Aorta (tissue), 5 donors: ENCODE measurements at regions not wholly inside any gene's neighbourhood (a gene's known extent, or its start where the extent isn't known, plus 50 kb on each side); places are given as distances from the start of the nearest gene placed in this dataset.

Experiments used
- ATAC-seq: fragments of 200-7000 bp; cut with Tn5 transposase; one replicate; pipeline ENCODE4 v1.9.1; 2022; ENCODE audit warnings: moderate library complexity; ENCODE audit not compliant: low FRiP score
- DNase-seq, 2 donors: peaks; one replicate each; pipeline ENCODE4 v3.0.0-alpha.2; 2020
- H3K27ac ChIP-seq, 2 donors: one replicate each; pipeline ENCODE4 v1.5.1; 2013; ENCODE audit warnings: low read length in 2 of 2, mild to moderate bottlenecking in 2 of 2, moderate library complexity in 2 of 2, control low read depth in 1 of 2, inconsistent platforms in 1 of 2, low read depth in 1 of 2
- H3K27me3 ChIP-seq, 2 donors: one replicate each; pipeline ENCODE4 v1.6.1; 2013; ENCODE audit warnings: control low read depth in 1 of 2, low read length in 1 of 2, mild to moderate bottlenecking in 1 of 2, moderate library complexity in 1 of 2; ENCODE audit not compliant: insufficient read depth in 2 of 2, control insufficient read depth in 1 of 2
- H3K36me3 ChIP-seq, 2 donors: one replicate each; pipeline ENCODE4 v1.6.1; 2013; ENCODE audit warnings: control low read depth in 1 of 2, low read length in 1 of 2, mild to moderate bottlenecking in 1 of 2; ENCODE audit not compliant: insufficient read depth in 2 of 2, control insufficient read depth in 1 of 2
- H3K4me1 ChIP-seq, 2 donors: one replicate each; pipeline ENCODE4 v1.6.1; 2013; ENCODE audit warnings: low read length in 2 of 2, control low read depth in 1 of 2, mild to moderate bottlenecking in 1 of 2, moderate library complexity in 1 of 2; ENCODE audit not compliant: insufficient read depth in 2 of 2, control insufficient read depth in 1 of 2
- H3K4me3 ChIP-seq, 2 donors: one replicate each; pipeline ENCODE4 v1.5.1; 2013; ENCODE audit warnings: low read length in 2 of 2, control low read depth in 1 of 2, mild to moderate bottlenecking in 1 of 2
- H3K9me3 ChIP-seq: one replicate; pipeline ENCODE4 v1.6.1; 2013; ENCODE audit warnings: mild to moderate bottlenecking, low read length; ENCODE audit not compliant: control insufficient read depth
- WGBS, 2 donors: extraction: QIAGEN DNeasy Blood & Tissue Kit; methylation state at CpG; one replicate each; pipeline ENCODE4 v1.1.7; 2013; 5-methylcytosine and 5-hydroxymethylcytosine counted together
- intact Hi-C, 2 donors: fragments of 100-400 bp; cut with DNase I; formaldehyde crosslinking; loops; one replicate each; pipeline versions ENCODE4 v1.14.2 to v1.15.0; 2022
- donor health status: healthy with polysubstance abuse.
- donor health status: Bipolar disorder and iron deficiency.
- donor health status: DM: no; HTN: no; CAD: no.
- donor health status: DM: no; HTN: no; CAD: no.
- donor health status: DM: yes; HTN: yes; CAD: no.

DNA sequence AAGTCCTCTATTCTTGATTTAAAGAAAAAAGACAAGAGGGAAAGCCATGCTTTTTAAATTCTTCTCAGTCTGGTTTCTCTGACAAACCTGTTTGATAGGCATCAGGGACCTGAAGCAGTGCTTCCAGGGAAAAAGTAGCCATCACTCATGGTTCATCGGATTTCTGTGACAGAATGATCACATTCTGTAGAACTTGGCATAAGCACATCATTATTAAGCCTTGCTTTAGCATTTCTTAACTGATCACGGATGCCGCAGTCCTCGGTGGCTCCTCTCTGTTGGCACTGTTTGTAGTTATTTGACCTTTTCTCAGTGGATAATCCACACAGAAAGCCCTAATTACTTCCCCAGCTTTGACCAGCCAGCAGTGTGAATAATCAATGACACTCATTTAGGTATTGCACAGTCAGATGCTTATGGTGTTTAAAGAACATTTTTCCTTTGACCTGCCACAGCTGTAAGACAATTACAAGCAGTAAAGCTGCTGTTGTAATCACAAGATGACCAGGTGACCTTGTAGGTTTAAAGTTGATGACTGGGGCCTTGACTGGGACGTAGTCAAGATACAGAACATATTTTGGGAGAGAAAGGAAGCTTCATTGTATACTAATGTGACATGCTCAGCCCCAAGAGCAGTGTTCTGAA lies 64.4 kb upstream of the SKAP2 start:
- WGBS, 2 donors = 52 to 59% methylated on average over 5 of the region's 5 CpGs
- no peaks in the 10 kb centered on the region for H3K9me3 ChIP-seq
- no peaks in the 10 kb centered on the region for H3K4me1 ChIP-seq
- no peak for ATAC-seq
- intact Hi-C loops = no loop called here
- H3K27me3 ChIP-seq = no peaks in the 10 kb centered on the region
- H3K27ac ChIP-seq = no peak overlapping the region
- H3K4me3 ChIP-seq = no peak overlapping the region
- no peak for DNase-seq
- no peaks in the 10 kb centered on the region for H3K36me3 ChIP-seq

DNA sequence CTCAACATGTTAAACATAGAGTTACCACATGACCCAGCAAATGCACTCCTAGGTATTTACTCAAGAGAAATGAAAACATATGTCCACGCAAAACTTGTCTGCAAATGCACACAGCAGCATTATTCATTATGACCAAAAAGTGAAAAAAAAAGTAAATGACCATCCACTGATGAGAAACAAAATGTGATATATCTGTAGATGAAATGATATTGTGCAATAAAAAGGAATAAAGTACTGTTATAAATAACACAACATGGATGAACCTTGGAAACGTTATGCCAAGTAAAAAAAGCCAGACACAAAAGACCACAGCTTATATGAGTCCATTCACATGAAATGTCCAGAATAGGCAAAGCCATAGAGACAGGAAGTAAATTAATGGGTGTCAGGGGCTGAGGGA lies 61.4 kb upstream of the SKAP2 start:
- WGBS, 2 donors = 26 to 34% methylated on average over 2 of the region's 2 CpGs
- Histone ChIP-seq H3K36me3 (no peaks in the 10 kb centered on the region), H3K4me3 (no peak overlapping the region), H3K27ac (no peak overlapping the region), H3K4me1 (no peaks in the 10 kb centered on the region), H3K9me3 (no peaks in the 10 kb centered on the region), H3K27me3 (no peaks in the 10 kb centered on the region)
- DNase-seq (no peak), ATAC-seq (no peak)
- intact Hi-C loops = no loop called here

DNA sequence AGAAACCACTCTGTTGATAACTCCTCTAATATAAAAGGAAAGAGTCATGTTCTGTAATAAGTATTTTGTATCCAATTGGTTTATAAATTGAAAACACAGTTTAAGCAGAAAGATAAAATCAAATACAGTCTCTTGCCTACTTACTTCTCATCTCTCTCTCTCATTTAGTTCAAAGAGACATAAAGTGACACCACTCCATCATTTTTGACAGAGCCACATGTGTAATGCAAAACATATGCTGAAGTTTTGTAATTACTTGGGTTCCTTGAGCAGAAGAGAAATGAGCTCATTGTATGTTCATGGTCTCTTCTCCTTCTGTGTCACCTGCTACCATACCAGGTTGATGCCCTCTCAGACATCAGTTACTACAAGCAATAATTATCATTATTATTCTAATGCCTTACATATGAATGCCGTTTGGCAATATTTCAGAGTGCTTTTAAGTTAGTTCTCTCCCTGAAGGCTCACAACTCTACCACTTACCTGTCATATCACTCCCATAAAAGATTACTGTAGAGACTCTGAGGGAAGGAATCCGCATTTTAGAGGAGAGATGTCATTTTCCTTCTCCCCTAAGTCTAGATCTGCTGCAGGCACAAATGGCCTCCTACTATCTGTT lies 59.9 kb upstream of the SKAP2 start:
- Histone ChIP-seq H3K27me3 (no peaks in the 10 kb centered on the region), H3K9me3 (no peaks in the 10 kb centered on the region), H3K36me3 (no peaks in the 10 kb centered on the region), H3K4me3 (no peak overlapping the region), H3K27ac (no peak overlapping the region), H3K4me1 (no peaks in the 10 kb centered on the region)
- intact Hi-C loops = no loop called here
- ATAC-seq (no peak), DNase-seq (no peak)
- 70 to 85% methylated on average over 2 of the region's 2 CpGs for WGBS, 2 donors

DNA sequence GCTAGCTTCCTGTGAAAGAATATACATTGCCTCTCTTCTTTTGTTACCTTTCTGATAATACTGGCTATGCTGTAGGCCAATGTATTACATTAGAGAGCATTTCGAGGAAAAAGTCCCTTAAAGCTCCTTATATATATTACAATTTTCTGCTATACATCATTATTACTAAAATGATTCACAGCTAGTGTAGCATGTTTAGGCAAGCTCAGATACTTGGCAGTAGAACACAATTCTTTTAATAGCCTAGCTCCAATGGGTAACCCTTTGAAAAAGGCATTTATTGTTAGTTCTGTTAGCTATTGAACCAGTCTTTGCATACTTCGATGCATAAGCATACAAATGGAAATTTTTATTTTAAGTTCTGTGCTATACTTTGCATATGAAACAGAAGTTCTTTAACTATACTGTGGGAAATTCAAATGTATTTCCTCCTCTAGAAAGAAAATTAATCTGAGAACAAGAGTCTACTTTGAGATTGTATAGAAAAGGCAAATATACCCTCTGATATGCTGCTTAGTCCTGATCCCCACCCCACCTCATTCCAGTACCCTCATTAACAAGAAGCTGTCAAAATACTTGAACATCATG lies 55.6 kb upstream of the SKAP2 start:
- Histone ChIP-seq H3K4me1 (no peaks in the 10 kb centered on the region), H3K27ac (no peak overlapping the region), H3K27me3 (no peaks in the 10 kb centered on the region), H3K36me3 (no peaks in the 10 kb centered on the region), H3K4me3 (no peak overlapping the region), H3K9me3 (no peaks in the 10 kb centered on the region)
- intact Hi-C loops = no loop called here
- no peak for DNase-seq
- 36 to 50% methylated on average over 2 of the region's 2 CpGs for WGBS, 2 donors
- no peak for ATAC-seq

DNA sequence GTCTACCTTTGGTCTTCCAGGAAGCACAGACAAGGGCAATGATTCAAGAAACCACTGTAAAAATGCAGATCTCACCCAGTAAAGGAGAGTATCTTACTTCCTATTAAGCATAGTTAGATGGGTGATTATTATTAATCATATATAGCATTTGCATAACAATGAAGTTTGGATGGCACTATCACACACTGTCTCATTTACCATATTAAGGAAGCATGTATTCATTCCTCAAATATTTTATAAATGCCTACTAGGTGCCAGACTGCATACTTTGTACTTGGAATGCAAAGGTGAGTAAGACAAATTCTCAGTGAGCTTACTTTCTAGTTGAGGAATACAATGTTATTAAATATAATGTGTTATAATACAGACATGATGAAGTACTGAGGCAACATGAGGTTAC lies 53.9 kb upstream of the SKAP2 start:
- no peak overlapping the region for H3K4me3 ChIP-seq
- no peaks in the 10 kb centered on the region for H3K27me3 ChIP-seq
- H3K27ac ChIP-seq = no peak overlapping the region
- DNase-seq (no peak), ATAC-seq (no peak)
- intact Hi-C loops = no loop called here
- H3K9me3 ChIP-seq = no peaks in the 10 kb centered on the region
- H3K4me1 ChIP-seq = no peaks in the 10 kb centered on the region
- H3K36me3 ChIP-seq = no peaks in the 10 kb centered on the region

DNA sequence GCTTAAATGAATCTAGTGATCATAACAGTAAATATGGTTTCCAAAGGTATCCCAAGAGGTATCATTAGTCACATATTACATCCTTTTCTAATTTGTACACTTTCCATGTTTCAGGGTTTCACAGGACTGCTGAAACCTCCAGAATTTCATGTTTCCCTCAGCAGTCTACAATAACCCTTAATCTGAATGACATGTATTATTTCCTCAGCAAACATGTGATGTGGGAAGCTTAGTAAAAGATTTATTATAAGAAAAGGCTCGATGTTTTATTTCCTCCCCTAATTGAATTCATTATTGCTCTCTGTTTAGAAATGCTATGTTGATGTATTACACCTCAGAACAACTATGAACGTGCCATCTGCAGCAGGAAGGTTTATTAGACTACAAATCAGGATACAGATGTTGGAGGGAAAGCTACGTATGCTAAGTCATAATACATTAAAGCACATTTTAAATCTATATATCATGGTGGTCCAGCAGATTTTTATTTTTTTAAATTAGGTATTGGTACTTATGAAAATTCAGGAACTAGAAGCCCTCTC lies 52.5 kb upstream of the SKAP2 start:
- ATAC-seq = no peak
- no peaks in the 10 kb centered on the region for H3K36me3 ChIP-seq
- 64 to 68% methylated on average over 3 of the region's 3 CpGs for WGBS, 2 donors
- H3K27me3 ChIP-seq = no peaks in the 10 kb centered on the region
- DNase-seq = no peak
- intact Hi-C loops = no loop called here
- no peak overlapping the region for H3K4me3 ChIP-seq
- no peaks in the 10 kb centered on the region for H3K4me1 ChIP-seq
- no peaks in the 10 kb centered on the region for H3K9me3 ChIP-seq
- H3K27ac ChIP-seq = no peak overlapping the region

DNA sequence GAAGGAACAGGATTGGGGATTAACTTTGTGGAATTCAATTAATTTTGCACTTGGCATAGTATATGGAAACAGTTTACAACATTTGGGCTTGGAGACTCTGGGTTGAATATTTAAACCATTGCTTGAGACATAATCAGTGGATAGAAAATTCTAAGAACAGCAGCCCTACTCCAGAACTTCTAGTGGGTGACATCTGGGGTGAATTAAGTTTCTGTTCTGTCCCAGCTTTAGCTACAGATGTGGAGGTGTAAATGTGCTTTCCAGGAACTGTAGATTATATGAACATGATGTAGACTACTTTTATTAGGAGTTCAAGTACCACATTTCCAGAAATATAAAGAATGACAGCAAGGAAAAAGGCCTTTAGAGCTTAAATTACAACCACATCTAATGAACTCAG lies 51.9 kb upstream of the SKAP2 start:
- H3K36me3 ChIP-seq = no peaks in the 10 kb centered on the region
- no peaks in the 10 kb centered on the region for H3K4me1 ChIP-seq
- no peak overlapping the region for H3K4me3 ChIP-seq
- H3K9me3 ChIP-seq = no peaks in the 10 kb centered on the region
- ATAC-seq (no peak), DNase-seq (no peak)
- no peak overlapping the region for H3K27ac ChIP-seq
- no peaks in the 10 kb centered on the region for H3K27me3 ChIP-seq
- intact Hi-C loops = no loop called here
